A549 (cell line): ENCODE measurements at regions not wholly inside any gene's neighbourhood (a gene's known extent, or its start where the extent isn't known, plus 50 kb on each side); places are given as distances from the start of the nearest gene placed in this dataset.

Experiments used
- CHD2 ChIP-seq: fragments of 150-350 bp; IDR thresholded peaks from 2 replicates; pipeline ENCODE4 v1.6.1; 2014; ENCODE audit warnings: low read length; ENCODE audit not compliant: partially characterized antibody
- EHMT2 ChIP-seq: fragments of 200-600 bp; sonication (generic); IDR thresholded peaks from 2 replicates; pipeline ENCODE4 v1.6.1; 2016; ENCODE audit warnings: antibody characterized with exemption, low read depth, mild to moderate bottlenecking, moderate library complexity
- EP300 ChIP-seq, 2 experiments: fragments of >200 bp; sonication (Bioruptor Twin); formaldehyde crosslinking; IDR thresholded peaks; 2 replicates in 1 of 2; 3 replicates in 1 of 2; pipeline ENCODE4 v1.6.1; 2016 to 2017
- HDAC2 ChIP-seq: fragments of 200-600 bp; sonication (generic); IDR thresholded peaks from 2 replicates; pipeline ENCODE4 v1.6.1; 2016
- HEYL ChIP-seq: fragments of 250-450 bp; sonication (Bioruptor Pico); IDR thresholded peaks from 2 replicates; pipeline ENCODE4 v1.8.0; 2021; ENCODE audit warnings: mild to moderate bottlenecking, moderate library complexity
- JUN ChIP-seq, 2 experiments: fragments of >200 bp; sonication (Bioruptor Twin); formaldehyde crosslinking; IDR thresholded peaks; 2 replicates in 1 of 2; 3 replicates in 1 of 2; pipeline ENCODE4 v1.6.1; 2016 to 2017
- POLR2A ChIP-seq: IDR thresholded peaks from 2 replicates; pipeline ENCODE4 v1.6.1; 2012; ENCODE audit warnings: mild to moderate bottlenecking, low read length
- RCOR1 ChIP-seq: fragments of 150-350 bp; IDR thresholded peaks from 2 replicates; pipeline ENCODE4 v1.6.1; 2014; ENCODE audit warnings: antibody characterized with exemption, low read length, low read depth
- TF ChIP-seq, protein P1 (sequence below): fragments of 200-600 bp; sonication (generic); IDR thresholded peaks from 2 replicates; pipeline ENCODE4 v1.6.1; 2016; ENCODE audit warnings: antibody characterized with exemption, mild to moderate bottlenecking, moderate library complexity
- TF ChIP-seq, protein P2 (sequence below): fragments of >200 bp; sonication (Bioruptor Twin); formaldehyde crosslinking; IDR thresholded peaks from 3 replicates; pipeline ENCODE4 v1.5.1; 2016
- TF ChIP-seq, protein P3 (sequence below): fragments of 450-650 bp; IDR thresholded peaks from 2 replicates; pipeline ENCODE4 v1.6.1; 2014; ENCODE audit warnings: antibody characterized with exemption
- TF ChIP-seq, protein P4 (sequence below): IDR thresholded peaks from 2 replicates; pipeline ENCODE4 v1.6.1; 2012; ENCODE audit warnings: low read depth, borderline replicate concordance

DNA sequence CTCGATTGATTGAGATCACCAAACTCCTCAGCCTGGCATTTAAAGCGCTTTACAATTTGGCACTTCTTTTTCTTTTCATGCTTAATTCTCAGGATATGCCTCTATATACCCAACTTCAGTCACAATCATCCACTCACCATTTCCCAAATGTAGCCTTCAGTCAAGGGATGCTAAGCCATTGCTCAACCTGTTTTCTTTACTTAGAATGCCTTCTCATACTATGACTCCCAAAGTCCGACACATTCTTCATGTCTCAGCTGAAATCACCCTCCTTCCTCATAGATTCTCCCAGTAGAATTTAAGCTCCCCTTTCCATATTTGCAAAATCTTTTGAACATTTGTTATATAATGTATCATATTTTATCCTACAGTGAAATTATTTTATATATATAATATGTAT, 467.0 kb downstream of the LRIG3 start:
- TF ChIP-seq, protein P1, sequence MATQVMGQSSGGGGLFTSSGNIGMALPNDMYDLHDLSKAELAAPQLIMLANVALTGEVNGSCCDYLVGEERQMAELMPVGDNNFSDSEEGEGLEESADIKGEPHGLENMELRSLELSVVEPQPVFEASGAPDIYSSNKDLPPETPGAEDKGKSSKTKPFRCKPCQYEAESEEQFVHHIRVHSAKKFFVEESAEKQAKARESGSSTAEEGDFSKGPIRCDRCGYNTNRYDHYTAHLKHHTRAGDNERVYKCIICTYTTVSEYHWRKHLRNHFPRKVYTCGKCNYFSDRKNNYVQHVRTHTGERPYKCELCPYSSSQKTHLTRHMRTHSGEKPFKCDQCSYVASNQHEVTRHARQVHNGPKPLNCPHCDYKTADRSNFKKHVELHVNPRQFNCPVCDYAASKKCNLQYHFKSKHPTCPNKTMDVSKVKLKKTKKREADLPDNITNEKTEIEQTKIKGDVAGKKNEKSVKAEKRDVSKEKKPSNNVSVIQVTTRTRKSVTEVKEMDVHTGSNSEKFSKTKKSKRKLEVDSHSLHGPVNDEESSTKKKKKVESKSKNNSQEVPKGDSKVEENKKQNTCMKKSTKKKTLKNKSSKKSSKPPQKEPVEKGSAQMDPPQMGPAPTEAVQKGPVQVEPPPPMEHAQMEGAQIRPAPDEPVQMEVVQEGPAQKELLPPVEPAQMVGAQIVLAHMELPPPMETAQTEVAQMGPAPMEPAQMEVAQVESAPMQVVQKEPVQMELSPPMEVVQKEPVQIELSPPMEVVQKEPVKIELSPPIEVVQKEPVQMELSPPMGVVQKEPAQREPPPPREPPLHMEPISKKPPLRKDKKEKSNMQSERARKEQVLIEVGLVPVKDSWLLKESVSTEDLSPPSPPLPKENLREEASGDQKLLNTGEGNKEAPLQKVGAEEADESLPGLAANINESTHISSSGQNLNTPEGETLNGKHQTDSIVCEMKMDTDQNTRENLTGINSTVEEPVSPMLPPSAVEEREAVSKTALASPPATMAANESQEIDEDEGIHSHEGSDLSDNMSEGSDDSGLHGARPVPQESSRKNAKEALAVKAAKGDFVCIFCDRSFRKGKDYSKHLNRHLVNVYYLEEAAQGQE, result no peak
- TF ChIP-seq, protein P2, sequence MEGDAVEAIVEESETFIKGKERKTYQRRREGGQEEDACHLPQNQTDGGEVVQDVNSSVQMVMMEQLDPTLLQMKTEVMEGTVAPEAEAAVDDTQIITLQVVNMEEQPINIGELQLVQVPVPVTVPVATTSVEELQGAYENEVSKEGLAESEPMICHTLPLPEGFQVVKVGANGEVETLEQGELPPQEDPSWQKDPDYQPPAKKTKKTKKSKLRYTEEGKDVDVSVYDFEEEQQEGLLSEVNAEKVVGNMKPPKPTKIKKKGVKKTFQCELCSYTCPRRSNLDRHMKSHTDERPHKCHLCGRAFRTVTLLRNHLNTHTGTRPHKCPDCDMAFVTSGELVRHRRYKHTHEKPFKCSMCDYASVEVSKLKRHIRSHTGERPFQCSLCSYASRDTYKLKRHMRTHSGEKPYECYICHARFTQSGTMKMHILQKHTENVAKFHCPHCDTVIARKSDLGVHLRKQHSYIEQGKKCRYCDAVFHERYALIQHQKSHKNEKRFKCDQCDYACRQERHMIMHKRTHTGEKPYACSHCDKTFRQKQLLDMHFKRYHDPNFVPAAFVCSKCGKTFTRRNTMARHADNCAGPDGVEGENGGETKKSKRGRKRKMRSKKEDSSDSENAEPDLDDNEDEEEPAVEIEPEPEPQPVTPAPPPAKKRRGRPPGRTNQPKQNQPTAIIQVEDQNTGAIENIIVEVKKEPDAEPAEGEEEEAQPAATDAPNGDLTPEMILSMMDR, result no peak
- TF ChIP-seq HDAC2, result no peak
- no peak for TF ChIP-seq JUN (IDR thresholded peaks at IDR 0.05)
- TF ChIP-seq EP300 (IDR thresholded peaks at IDR 0.05), result no peak
- TF ChIP-seq, protein P3, sequence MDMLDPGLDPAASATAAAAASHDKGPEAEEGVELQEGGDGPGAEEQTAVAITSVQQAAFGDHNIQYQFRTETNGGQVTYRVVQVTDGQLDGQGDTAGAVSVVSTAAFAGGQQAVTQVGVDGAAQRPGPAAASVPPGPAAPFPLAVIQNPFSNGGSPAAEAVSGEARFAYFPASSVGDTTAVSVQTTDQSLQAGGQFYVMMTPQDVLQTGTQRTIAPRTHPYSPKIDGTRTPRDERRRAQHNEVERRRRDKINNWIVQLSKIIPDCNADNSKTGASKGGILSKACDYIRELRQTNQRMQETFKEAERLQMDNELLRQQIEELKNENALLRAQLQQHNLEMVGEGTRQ, result no peak
- no peak for TF ChIP-seq RCOR1
- TF ChIP-seq CHD2, result no peak
- TF ChIP-seq HEYL (CRISPR knock-in tag), result no peak
- TF ChIP-seq POLR2A, result no peak
- TF ChIP-seq EHMT2, result no peak
- TF ChIP-seq, protein P4, sequence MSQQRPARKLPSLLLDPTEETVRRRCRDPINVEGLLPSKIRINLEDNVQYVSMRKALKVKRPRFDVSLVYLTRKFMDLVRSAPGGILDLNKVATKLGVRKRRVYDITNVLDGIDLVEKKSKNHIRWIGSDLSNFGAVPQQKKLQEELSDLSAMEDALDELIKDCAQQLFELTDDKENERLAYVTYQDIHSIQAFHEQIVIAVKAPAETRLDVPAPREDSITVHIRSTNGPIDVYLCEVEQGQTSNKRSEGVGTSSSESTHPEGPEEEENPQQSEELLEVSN, result no peak
